Ammon's horn (tissue), 1 donor: ENCODE measurements at regions not wholly inside any gene's neighbourhood (a gene's known extent, or its start where the extent isn't known, plus 50 kb on each side); places are given as distances from the start of the nearest gene placed in this dataset.

Experiments used
- DNase-seq: peaks from one replicate; pipeline ENCODE4 v3.0.0-alpha.2; 2016; ENCODE audit warnings: low spot score

DNA sequence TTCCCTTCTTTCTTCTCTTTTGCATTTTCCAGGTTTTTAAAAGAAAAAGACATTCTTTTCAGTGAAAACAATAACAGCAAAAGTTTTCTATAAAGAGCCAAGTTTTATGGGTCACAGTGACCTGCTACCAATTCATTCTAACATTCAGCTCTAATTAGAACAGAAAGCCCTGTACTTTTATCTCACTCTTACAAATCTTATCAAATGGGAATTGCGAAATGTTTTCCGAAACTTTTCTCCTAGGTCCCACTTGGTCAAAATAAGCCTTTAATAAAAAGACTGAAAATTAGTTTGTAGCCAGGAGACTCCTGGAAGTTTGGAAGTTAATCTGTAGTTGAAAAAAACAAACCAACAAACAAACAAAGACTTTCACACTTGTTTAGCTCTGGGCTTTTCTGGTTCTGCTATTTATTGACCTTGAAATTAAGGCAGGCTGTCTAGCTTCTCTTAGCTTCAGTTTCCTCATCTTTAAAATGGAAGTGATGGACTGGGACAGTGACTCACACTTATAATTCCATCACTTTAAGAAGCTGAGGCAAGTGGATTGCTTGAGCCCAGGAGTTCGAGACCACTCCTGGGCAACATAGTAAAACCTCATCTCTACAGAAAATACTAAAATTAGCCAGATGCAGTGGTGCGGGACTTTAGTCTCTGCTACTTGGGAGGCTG is 613.5 kb upstream of the CDH4 start:
- no peak for DNase-seq

DNA sequence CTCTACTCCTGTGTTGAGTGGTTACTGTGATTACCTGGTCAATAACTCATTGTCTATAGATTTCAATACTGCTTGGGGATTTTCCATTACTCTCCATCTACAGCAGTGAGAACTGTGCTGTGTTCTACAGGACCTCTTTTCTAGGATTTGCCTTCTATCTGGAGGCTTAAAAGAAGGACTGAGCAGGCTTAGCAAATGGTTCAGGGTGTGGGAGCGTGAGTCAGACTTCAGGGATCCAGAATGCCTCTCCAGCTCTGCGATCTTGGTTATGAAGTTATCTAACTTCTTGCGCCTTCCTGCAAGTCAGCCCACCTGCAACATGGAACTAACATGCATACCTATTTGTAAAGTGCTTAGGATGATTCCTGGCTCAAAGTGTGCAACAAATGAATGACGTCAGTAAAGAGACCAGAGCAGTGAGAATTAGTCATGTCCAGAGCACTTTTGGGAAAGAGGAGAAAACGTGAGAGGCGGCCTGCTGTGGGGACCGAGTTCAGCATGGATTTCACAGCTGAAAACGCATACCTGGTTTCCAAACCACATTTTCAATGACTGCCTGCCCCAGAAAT is 610.1 kb upstream of the CDH4 start:
- DNase-seq = no peak

DNA sequence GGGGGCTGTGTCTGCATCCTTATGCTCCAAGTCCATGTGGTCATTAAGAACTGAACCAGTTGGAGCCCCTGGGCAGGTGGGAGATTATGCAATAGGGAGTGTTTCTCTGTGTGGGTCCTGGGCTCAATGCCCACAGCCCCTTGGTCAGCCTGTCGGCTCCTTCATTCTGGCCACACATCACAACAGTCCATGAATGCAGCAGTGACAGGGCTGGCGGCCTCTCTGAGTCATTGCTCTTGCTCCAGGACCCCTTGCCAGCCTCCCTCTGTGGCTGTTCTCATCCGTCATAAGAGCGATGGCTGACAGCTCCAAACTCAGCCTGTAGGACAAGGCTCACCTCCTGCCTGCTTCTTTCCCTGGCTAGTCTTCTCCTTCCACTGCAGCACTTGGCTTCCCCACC is 609.5 kb upstream of the CDH4 start:
- no peak for DNase-seq

DNA sequence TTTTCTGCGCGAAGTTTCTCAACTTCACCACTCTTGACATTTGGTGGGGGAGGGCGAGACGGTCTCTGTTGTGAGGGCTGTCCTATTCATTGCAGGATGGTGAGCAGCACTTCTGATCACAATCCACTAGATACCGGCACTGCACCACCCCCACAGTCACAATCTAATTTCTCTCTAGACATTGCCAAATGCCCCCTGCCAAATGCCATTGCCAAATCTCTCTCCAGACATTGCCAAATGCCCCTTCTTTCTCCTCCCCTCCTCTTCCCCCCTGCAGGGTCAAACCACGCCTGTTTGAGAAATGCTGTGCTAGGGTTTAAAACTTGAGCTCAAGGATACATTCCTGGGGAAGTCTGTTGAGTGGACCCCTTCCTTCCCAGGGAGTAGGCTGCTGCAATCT is 603.5 kb upstream of the CDH4 start:
- DNase-seq = no peak

DNA sequence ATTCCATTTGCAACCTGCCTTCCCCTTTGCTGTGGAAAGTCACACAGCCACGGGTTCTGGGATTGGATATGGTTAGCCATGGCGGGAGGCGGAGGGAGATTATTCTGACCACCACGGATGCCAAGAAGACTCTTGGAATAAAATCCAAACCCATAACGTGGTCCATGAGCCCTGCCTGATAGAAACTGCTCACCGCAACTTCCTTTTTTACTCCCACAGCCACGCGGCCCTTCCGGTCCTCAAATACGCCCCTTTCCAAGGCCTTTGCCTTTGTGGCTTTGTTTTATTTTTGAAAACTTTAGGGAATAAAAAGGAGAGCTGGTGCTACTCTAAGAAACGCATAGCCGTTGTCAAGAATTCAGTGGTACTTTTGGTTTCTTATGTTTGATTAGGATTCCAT is 602.5 kb upstream of the CDH4 start:
- DNase-seq = no peak

DNA sequence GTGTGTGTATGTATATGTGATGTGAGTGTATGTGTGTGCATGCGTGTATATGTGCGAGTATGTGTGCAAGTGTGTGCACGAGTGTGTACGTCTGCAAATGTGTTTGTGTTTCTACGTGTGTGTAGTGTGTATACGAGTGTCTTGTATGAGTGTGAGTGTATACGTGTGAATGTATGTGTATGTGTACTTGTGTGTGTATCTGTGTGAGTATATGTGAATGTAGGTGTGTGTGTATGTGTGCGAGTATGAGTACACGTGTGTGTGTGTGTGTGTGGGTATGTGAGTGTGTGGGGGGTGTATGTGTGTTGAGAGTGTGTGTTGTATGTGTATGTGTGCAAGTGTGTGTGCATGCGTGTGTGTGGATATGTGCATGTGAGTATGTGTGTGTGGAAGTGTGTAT is 602.0 kb upstream of the CDH4 start:
- no peak for DNase-seq

DNA sequence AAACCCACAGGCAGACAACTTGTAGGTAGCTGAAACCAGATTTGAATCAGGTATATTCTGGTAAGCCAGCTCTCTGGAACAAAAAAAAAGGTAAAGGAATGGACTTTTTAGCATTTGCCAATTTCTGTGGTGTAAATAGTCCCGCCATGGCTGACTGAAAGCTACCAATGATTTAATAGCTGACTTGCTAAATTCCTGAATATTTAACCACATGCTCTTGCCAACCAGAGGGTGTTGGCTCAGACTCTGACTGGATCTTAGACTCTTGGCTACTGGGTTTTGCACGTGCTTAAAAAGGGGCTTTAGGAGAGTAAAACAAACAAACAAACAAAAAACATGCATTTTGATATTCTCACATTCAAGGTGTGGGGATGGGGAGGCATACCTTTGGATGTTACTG is 600.0 kb upstream of the CDH4 start:
- DNase-seq = no peak

DNA sequence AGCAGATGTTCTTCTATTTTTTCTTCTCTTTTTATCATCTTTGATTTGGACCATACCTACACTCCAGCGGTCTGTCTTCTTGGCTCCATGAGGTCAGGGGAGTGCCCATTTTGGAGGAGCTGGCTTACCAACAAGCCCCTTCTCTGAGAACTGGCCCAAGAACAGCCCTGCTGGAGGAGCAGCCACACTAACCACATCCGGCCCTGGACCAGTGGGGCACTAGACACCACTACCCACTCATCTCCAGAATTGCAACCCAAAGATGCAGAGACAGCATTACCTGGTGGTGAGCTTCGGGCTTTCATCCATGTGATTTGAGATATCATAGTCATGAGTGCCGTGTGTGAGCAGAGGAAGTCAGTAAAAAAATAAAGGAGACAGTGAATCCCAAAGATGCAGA is 599.4 kb upstream of the CDH4 start:
- no peak for DNase-seq

DNA sequence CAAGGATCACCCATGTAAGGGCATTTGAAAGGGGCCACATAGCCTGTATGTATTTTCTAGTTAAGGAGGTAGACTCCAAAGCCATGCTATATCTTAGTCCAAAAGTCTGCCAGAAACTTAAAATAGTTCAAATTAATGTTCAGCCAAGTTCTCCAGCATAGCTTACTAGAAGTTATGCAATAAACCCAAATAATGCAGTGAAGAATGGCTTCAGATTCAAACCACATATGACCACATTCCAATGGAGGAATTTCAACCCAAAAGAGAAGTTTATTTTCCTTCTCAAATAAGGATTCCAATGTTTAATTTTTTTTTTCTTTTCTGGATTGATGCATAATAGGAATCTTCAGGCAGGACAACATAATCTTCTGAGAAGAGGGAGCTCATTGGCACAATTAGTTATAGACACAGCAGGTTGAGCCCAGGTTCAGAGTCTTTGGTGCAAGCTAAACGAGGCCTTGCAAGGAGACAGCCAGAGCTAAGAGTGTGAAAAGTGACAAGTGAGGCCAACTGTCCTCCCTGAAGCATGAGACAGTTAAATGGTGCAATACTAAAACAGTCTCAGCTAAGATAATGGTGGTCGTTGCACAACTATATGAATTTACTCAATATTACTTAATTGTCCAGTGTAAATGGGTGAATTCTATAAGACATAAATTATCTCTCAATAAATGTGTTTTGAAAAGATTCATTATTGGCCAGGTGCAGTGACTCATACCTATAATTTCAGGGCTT is 598.8 kb upstream of the CDH4 start:
- no peak for DNase-seq

DNA sequence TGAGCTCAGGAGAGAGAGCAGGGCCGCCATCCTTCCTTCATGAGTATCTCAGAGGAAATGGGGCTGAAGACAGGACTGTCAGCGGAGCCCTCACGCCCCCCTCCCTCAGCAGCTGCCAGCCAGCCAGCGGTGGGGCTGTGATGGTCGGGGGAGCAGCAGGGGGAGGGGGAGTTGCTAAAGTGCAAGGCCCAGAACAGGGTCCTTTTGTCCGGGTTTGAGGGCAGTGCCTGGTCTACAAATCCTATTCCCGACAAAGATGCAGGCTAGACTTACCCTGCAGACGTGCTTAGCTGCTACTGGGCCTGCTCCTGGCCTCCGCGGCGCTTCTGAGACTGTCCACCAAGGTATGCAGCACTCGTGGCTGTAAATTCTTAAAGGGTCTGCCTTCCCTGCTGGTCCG is 593.4 kb upstream of the CDH4 start:
- no peak for DNase-seq

DNA sequence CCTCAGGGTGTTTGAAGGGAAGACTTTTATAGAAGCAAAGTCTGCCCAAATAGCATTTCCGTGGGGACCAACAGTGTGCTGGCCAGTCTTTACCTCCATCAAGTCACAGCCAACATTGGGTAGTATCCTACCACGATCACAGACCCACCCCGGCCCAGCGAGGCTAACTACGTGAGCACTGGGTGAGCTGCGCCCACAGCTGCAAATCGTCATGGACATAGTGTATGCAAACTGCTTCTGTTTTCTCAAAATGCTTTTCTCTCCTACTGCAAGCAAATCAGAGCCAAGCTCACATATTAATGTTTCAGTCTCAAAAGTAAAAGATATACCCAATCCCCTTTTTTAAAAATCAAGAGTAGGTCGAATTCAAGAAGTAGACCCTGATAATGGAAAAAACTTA is 592.8 kb upstream of the CDH4 start:
- no peak for DNase-seq

DNA sequence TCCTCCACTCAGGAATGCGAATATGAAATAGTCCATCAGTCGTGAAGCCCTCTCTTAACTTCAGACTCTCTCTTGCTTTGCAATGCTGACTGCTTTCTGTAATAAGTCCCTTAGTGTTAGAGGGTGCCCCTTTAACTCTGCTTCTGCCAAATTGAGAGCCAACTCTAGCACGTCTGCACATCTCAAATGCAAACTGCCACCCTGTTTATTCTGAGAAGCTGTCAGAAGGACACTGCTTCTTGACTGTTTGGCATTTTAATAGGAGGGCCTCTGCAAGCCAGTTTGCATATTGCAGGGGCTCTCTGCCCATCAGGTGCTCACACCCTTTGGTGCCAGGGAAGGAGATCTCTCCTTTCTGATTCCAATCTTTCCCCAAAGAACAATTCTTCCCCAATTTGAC is 589.8 kb upstream of the CDH4 start:
- DNase-seq = no peak

DNA sequence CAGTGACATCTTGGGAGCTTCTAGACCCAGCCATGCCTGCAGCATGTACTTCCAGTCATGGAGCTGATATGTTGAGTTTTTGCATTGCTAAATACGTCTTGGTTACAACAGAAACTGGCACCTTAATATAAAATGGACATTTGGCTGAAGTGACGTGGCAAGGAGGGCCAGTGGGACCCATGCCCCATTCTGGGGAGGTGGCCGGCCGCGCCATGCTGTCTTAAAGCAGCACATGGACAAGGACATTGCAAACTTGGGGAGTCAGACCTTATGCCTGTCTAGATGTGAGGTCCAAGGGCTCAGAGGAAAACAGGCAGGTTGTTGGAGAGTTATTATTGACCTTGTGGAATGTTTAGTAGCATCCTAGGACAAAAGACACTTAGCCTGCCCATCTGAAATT is 588.0 kb upstream of the CDH4 start:
- DNase-seq = no peak

DNA sequence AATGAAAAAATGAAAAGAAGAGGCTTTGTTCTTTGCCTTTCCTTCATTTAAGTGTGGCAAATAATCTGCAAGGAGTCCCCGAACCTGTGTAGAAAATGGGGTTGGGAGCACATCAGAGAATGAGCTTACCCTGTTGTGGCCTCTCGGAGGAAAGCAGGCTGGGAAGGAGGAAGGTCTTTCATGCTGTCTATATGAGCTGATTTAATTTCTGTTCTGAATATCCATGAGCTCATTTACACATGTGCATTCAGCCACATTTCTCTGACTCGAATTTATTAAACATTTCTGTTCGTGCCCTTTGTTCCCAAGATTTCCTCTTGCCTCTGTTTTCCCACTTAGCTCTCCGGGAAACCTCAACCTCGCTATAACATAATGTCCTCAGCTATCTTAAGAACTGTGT is 584.4 kb upstream of the CDH4 start:
- DNase-seq = no peak

DNA sequence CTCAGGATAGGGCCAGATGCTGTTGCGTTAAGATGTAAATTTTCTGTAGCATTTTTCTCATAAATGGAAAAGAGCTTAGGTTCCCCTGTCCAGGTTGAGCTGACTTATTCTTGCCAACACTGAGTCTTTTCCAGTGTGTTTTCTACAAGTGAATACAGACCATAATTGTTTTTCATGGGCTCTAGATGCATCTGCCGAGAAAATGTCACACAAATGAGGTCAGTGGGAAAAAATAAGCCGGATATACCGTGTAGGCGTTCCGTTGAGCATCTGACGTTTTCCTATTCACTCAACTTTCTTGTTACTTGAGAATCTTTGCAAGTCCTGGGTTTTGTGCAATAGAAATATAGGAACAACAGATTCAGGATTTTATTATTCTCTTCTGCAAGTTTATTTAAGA is 582.9 kb upstream of the CDH4 start:
- no peak for DNase-seq

DNA sequence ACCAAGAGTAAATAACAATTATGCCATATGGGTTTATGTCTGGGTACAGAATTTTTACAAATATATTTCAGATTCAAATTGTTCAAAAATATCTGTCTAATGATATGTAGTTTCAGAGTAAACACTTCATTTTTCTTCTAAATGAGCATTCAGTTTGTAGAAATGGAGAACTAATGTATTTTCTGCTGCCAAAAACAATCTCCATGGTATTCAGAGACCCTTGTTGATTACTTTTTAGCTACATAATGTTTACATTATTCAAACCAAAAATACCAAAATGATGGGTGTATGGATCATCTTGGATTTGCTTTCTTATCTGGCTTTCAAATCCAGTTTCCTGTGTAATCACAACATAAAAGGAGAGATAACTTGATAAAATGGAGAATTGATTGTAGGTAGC is 576.0 kb upstream of the CDH4 start:
- no peak for DNase-seq

DNA sequence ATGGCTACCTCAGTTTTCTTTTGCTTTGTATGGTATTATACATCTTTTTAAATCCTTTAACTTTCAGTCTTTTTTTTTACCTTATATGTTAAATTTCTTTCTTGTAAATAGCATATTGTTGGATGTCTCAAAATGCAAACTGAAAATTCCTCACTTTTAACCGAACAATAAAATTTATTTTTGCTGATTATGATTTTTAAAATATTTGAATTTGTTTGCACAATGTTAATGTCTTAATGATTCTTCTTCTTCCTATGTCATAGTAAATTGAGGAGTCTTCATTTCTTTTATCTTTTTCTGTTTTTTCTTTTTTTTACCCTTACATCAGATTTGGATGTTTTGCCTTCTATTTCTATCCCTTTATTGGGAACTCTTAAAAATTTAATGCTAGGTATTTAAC is 574.2 kb upstream of the CDH4 start:
- no peak for DNase-seq

DNA sequence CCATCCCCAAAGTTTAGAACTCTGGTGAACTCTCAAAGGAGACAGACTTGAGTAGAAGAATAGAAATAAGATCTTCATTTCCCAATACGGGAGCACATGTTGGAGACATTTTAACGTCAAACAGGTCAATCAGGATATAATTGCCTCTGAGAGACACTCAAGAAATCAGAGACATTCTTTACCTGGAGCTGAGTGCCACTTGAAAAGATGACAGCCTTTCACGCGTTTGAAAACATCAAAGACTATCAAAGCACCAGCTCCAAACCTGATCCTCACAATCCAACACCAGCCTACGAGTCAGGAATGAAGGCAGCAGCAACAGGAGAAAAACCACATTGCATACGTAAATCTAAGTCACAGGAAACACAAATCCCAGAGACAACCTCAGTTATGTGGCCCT is 571.5 kb upstream of the CDH4 start:
- no peak for DNase-seq

DNA sequence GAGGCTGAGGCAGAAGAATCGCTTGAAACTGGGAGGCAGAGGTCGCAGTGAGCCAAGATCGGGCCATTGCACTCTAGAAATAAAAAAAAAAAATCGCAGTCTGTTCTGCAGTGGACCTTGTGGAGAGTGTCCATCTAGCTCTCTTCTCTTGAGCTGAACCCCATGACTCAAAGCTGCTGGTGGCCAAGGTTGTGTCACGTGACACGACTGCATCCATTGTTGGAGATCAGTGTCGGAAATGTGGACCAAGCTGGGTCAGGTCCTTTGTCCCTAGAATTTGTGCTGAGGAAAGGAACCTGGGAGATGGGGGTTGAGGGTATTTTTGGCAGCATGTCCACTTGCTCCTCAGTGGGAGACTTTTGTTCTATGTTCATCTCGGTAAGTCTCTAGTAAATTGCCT is 564.8 kb upstream of the CDH4 start:
- no peak for DNase-seq

DNA sequence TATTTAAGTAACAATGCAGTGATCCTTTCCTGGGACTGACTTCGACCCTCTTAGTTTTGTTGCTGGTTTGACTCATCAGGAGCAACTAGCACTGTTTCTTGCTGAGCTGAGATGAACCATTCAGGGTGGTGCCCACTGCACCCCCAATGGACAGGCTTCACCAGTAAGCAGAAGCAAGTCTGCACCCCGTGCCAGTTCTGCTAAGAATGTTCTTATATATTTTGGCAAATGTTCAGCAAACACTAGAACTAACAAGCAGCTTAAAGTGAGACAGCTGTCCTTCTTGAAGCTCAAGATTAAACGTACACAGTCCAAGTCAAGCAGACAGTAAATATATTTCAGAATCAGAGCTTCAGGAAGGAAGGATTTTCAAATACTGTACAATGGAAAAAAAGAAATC is 561.3 kb upstream of the CDH4 start:
- DNase-seq = no peak

DNA sequence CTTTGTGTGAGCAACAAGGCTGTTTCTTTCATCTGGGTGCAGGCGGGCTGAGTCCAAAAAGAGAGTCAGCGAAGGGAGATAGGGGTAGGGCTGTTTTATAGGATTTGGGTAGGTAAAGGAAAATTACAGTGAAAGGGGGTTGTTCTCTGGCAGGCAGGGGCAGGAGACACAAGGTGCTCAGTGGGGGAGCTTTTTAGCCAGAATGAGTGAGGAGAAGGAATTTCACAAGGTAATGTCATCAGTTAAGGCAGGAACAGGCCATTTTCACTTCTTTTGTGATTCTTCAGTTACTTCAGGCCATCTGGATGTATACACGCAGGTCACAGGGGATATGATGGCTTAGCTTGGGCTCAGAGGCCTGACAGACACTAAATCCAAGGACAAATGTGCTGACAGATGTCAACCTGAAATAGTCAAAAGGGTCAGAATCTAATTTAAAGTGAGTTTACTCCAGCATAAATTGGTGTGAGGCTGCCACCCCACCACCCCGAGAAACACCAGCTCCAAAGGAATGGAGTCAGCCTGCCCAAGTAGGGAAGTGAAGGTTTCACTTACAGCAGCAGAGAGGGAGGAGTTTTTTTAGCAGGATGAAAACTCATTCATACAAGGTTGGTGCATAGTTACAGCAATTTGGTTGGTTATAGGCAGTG is 560.0 kb upstream of the CDH4 start:
- DNase-seq = no peak

DNA sequence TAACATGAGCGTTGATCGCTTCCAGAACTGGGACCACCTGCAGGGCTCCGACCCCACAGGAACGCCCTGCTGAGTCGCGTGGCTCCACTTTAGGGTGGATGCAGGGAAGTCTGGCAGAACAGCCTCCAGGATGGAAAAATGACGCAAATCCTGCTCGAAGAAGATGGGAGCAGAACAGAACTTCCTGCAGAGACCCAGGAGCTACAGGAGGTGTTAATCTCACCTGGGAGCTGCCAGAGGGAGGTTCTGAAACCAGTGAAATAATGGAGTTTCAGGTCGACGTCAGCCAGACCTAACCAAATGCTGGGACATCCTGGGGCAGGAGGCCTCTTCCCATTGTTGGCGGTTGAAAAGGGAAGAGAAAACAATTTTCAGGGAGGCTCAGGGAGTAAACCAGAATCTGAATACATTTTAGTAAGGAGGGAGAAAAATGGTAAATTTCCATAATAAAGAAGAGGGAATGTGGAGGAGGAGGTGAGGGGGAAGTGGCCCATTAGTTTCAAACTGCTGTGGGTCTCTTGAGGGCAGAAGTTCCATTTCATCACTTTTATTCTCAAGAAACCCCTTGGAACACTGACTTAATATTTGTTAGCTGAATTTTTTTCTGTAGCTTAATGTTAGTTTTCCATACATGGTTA is 558.4 kb upstream of the CDH4 start:
- DNase-seq = no peak

DNA sequence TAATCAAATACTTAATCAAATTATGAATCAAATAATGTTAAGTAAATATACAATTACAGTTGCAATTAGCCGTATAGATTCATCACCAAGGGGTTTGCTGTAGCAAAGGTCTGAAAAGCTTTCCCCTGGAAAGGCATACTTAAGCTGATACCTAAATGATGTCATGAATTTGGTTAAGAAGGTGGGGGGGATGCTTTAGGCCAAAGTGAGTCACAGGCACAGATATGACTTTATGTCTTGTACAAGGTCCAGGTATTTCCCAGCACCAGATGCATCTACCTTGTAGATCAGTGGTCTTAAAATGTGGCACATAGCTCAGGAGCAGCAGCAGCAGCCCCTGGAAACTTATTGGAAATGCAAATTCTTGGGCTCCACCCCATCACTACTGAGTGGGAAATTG is 557.3 kb upstream of the CDH4 start:
- no peak for DNase-seq
